ENCODE measurements at regions not wholly inside any gene's neighbourhood (a gene's known extent, or its start where the extent isn't known, plus 50 kb on each side); places are given as distances from the start of the nearest gene placed in this dataset.

DNA sequence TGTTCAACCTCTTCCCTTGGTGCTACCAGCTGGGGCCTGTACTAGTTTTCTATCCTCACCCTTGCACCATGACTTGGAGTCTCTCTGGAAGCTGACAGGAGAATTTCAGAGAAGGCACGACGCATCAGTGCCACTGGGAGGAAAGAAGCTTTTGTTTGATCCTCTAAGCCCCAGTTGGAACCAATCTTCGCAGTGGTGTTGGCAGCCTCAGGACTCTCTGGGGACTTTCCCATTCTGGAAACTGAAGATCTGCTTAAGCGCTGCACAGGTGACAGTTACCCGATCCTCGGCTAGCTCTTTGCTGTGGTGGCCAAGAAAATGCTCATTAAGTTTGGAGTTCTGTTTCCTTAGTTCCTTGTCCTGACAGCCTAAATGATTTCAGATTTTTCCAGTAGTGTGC lies 222.3 kb downstream of the RHOU start:
- H3K9me3 ChIP-seq (ENCODE audit: severe bottlenecking): no peaks in the 10 kb centered on the region
- ATAC-seq (ENCODE audit: low read depth): no peak
- no peaks in the 10 kb centered on the region for H3K27me3 ChIP-seq (ENCODE audit: insufficient read depth, poor library complexity, severe bottlenecking)
- no peak overlapping the region for H3K4me3 ChIP-seq (ENCODE audit: severe bottlenecking)
- no peak overlapping the region for H3K27ac ChIP-seq (ENCODE audit: poor library complexity, severe bottlenecking)
- no peaks in the 10 kb centered on the region for H3K4me1 ChIP-seq (ENCODE audit: insufficient read depth, poor library complexity, severe bottlenecking)
- TF ChIP-seq, protein P1, sequence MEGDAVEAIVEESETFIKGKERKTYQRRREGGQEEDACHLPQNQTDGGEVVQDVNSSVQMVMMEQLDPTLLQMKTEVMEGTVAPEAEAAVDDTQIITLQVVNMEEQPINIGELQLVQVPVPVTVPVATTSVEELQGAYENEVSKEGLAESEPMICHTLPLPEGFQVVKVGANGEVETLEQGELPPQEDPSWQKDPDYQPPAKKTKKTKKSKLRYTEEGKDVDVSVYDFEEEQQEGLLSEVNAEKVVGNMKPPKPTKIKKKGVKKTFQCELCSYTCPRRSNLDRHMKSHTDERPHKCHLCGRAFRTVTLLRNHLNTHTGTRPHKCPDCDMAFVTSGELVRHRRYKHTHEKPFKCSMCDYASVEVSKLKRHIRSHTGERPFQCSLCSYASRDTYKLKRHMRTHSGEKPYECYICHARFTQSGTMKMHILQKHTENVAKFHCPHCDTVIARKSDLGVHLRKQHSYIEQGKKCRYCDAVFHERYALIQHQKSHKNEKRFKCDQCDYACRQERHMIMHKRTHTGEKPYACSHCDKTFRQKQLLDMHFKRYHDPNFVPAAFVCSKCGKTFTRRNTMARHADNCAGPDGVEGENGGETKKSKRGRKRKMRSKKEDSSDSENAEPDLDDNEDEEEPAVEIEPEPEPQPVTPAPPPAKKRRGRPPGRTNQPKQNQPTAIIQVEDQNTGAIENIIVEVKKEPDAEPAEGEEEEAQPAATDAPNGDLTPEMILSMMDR (IDR thresholded peaks at IDR 0.05; ENCODE audit: poor library complexity, severe bottlenecking): no peak
- no peak for DNase-seq (ENCODE audit: low spot score)
- no peaks in the 10 kb centered on the region for H3K36me3 ChIP-seq (ENCODE audit: low read depth)

DNA sequence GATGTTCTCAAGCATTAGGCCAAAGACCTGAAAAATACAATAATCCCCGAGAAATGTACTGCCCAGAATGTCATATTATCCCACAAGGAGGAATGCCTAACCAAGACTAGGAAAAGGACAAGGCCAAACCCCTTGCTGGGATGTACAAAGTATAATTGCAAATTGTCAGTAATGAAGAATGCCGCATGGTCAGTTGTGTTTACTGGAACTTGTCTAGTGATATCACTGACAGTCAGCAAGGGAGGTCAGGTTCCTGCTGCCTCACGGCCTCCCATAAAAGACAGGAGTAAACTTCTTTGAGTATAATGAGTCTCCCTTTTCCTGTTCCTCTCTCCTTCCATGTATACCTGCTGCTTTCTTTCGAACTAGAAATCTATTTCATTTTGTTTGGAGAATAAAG lies 222.8 kb downstream of the RHOU start:
- no peaks in the 10 kb centered on the region for H3K27me3 ChIP-seq (ENCODE audit: insufficient read depth, poor library complexity, severe bottlenecking)
- no peaks in the 10 kb centered on the region for H3K9me3 ChIP-seq (ENCODE audit: severe bottlenecking)
- no peaks in the 10 kb centered on the region for H3K36me3 ChIP-seq (ENCODE audit: low read depth)
- DNase-seq (ENCODE audit: low spot score) (no peak), ATAC-seq (ENCODE audit: low read depth) (no peak)
- TF ChIP-seq, protein P1 (IDR thresholded peaks at IDR 0.05; ENCODE audit: poor library complexity, severe bottlenecking): no peak
- no peaks in the 10 kb centered on the region for H3K4me1 ChIP-seq (ENCODE audit: insufficient read depth, poor library complexity, severe bottlenecking)
- no peak overlapping the region for H3K27ac ChIP-seq (ENCODE audit: poor library complexity, severe bottlenecking)
- no peak overlapping the region for H3K4me3 ChIP-seq (ENCODE audit: severe bottlenecking)

DNA sequence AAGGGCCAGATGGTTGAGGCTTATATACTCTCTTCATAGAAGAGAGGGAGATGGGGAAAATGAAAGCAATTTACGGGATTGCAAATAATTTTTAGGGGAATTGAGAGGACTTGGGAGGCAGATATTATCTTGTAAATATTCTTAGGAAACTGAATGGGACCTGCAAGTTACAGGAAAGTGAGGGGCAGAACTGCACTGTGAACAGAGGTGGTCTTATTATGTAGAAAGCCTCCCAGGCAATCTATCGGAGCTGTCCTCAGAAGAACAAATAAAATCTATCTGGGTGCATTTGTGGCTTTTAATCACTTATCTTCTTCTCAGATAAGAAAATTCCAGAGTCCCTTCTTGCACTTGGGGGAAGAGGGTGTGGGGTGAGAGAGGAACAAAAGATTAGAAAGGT lies 223.5 kb downstream of the RHOU start:
- H3K36me3 ChIP-seq (ENCODE audit: low read depth): no peaks in the 10 kb centered on the region
- H3K4me1 ChIP-seq (ENCODE audit: insufficient read depth, poor library complexity, severe bottlenecking): no peaks in the 10 kb centered on the region
- no peak overlapping the region for H3K4me3 ChIP-seq (ENCODE audit: severe bottlenecking)
- DNase-seq (ENCODE audit: low spot score) (no peak), ATAC-seq (ENCODE audit: low read depth) (no peak)
- no peak overlapping the region for H3K27ac ChIP-seq (ENCODE audit: poor library complexity, severe bottlenecking)
- TF ChIP-seq, protein P1 (IDR thresholded peaks at IDR 0.05; ENCODE audit: poor library complexity, severe bottlenecking): no peak
- H3K9me3 ChIP-seq (ENCODE audit: severe bottlenecking): no peaks in the 10 kb centered on the region
- H3K27me3 ChIP-seq (ENCODE audit: insufficient read depth, poor library complexity, severe bottlenecking): no peaks in the 10 kb centered on the region

DNA sequence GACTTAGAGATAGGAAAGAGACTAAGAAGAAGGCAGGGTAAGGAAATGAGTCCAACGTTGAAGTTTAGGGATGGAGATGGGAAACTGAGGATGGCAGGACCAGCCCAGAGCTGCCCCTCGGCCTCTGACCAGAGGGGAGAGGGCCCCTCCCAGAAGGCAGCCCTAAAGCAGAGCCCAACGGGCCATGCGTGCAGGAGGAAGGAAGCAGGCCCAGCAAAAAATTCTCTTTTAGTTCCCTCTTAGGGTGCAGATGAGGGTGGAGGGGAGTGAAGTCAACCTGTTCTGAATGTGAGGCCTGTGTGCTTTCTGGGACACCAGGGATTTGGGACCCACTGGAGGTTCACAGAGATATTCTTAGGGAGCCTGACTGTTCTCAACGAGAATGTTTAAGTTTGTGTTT lies 225.4 kb downstream of the RHOU start:
- no peaks in the 10 kb centered on the region for H3K27me3 ChIP-seq (ENCODE audit: insufficient read depth, poor library complexity, severe bottlenecking)
- TF ChIP-seq, protein P1 (IDR thresholded peaks at IDR 0.05; ENCODE audit: poor library complexity, severe bottlenecking): no peak
- no peak overlapping the region for H3K27ac ChIP-seq (ENCODE audit: poor library complexity, severe bottlenecking)
- H3K36me3 ChIP-seq (ENCODE audit: low read depth): no peaks in the 10 kb centered on the region
- ATAC-seq (ENCODE audit: low read depth) (no peak), DNase-seq (ENCODE audit: low spot score) (no peak)
- H3K9me3 ChIP-seq (ENCODE audit: severe bottlenecking): no peaks in the 10 kb centered on the region
- no peaks in the 10 kb centered on the region for H3K4me1 ChIP-seq (ENCODE audit: insufficient read depth, poor library complexity, severe bottlenecking)
- H3K4me3 ChIP-seq (ENCODE audit: severe bottlenecking): no peak overlapping the region

DNA sequence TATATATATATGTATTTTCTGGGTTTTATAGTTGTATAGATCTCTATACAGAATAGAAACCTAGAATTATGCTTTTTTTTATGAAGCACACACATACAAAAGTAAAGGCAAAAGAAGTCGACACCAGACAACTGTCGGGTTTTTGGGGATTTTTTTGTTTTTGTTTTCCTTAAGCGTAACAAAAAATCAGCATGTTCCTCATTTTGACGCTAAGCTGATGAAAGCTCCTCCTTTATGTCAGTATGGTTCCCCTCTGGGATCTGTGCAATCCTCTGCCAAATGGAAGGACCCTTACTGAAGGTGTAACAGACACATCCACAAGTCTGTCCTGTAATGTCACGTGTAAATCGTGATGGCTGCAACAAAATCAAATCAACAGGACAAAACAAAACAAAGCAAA lies 226.2 kb downstream of the RHOU start:
- DNase-seq (ENCODE audit: low spot score) (no peak), ATAC-seq (ENCODE audit: low read depth) (no peak)
- Histone ChIP-seq H3K27me3 (ENCODE audit: insufficient read depth, poor library complexity, severe bottlenecking) (no peaks in the 10 kb centered on the region), H3K9me3 (ENCODE audit: severe bottlenecking) (no peaks in the 10 kb centered on the region), H3K4me1 (ENCODE audit: insufficient read depth, poor library complexity, severe bottlenecking) (no peaks in the 10 kb centered on the region), H3K27ac (ENCODE audit: poor library complexity, severe bottlenecking) (no peak overlapping the region), H3K4me3 (ENCODE audit: severe bottlenecking) (no peak overlapping the region), H3K36me3 (ENCODE audit: low read depth) (no peaks in the 10 kb centered on the region)
- TF ChIP-seq, protein P1 (IDR thresholded peaks at IDR 0.05; ENCODE audit: poor library complexity, severe bottlenecking): no peak

All from RWPE2 (cell line).